ENCODE measurements at regions not wholly inside any gene's neighbourhood (a gene's known extent, or its start where the extent isn't known, plus 50 kb on each side); places are given as distances from the start of the nearest gene placed in this dataset.

DNA sequence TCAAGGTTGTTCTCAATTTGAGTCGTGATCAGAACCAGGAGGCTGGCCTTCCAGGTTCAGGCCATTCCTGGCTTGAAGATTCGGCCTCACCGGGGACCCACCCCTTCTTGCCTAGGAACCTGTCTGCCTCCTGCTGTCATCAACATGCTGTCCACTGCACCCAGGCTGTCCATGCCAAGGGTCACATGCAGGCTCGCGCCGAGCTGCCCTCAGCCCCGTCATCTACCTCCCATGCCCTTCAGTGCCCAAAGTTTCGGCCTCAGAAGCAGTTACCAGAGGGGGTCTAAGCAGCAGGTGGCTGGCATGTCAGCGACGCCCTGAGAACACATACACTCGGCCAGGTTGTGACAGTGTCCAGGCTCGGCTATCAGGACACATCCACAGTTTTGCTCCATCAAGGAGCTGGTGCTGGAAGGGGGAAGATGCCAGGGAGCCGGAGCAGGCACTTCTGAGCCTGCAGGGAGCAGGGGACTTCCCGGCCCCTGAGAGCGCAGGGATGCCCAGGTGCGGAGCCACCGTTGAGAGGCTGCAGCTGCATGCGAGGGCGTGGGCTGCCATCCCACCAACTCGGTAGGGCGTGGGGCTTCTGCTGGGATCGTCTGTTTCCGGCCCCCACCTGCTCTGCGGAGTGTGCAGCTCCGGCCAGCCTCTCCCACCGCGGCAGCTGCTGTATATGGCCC is 590.9 kb upstream of the SLITRK5 start:
- FAIRE-seq (no peak), DNase-seq (ENCODE audit: low read depth, low spot score) (no peak)
- dilution Hi-C loops (cut with MboI; ENCODE audit: extremely low pct_ligation_motif_present, low sequenced_read_pairs) = no loop called here
- Histone ChIP-seq H3K9me1 (ENCODE audit: control insufficient read depth, extremely low read depth, insufficient read depth, low read length) (no peaks in the 10 kb centered on the region), H3K79me2 (ENCODE audit: control insufficient read depth, insufficient read depth, low read length) (no peaks in the 10 kb centered on the region), H3K4me2 (ENCODE audit: control insufficient read depth, extremely low read depth, insufficient read depth, low read depth, low read length) (no peak overlapping the region), H3K27me3 (ENCODE audit: control insufficient read depth, extremely low read depth, insufficient read depth, low read length) (no peaks in the 10 kb centered on the region), H3K27ac (ENCODE audit: control insufficient read depth, insufficient read depth, low read length) (no peak overlapping the region), H4K20me1 (ENCODE audit: control insufficient read depth, extremely low read depth, insufficient read depth, low read length) (no peaks in the 10 kb centered on the region), H3K9me3 (ENCODE audit: control insufficient read depth, low read depth, low read length) (peaks cover 3% of the 10 kb centered on the region), H3K4me1 (ENCODE audit: control insufficient read depth, extremely low read depth, insufficient read depth, low read length) (no peaks in the 10 kb centered on the region), H3K36me3 (ENCODE audit: control insufficient read depth in 2 of 2, extremely low read depth in 1 of 2, insufficient read depth in 2 of 2, low read length in 2 of 2) (no peaks in the 10 kb centered on the region), H2AFZ (ENCODE audit: control insufficient read depth, low read length) (no peak overlapping the region), H3K9ac (ENCODE audit: control insufficient read depth, extremely low read depth, insufficient read depth, low read length) (no peak overlapping the region), H3K4me3 (ENCODE audit: control insufficient read depth in 2 of 3, extremely low read depth in 1 of 3, insufficient read depth in 2 of 3, low read depth in 1 of 3, low read length in 3 of 3) (no peak overlapping the region)
- TF ChIP-seq EZH2 (IDR thresholded peaks at IDR 0.05; ENCODE audit: low read length) = no peak
- TF ChIP-seq, protein P1, sequence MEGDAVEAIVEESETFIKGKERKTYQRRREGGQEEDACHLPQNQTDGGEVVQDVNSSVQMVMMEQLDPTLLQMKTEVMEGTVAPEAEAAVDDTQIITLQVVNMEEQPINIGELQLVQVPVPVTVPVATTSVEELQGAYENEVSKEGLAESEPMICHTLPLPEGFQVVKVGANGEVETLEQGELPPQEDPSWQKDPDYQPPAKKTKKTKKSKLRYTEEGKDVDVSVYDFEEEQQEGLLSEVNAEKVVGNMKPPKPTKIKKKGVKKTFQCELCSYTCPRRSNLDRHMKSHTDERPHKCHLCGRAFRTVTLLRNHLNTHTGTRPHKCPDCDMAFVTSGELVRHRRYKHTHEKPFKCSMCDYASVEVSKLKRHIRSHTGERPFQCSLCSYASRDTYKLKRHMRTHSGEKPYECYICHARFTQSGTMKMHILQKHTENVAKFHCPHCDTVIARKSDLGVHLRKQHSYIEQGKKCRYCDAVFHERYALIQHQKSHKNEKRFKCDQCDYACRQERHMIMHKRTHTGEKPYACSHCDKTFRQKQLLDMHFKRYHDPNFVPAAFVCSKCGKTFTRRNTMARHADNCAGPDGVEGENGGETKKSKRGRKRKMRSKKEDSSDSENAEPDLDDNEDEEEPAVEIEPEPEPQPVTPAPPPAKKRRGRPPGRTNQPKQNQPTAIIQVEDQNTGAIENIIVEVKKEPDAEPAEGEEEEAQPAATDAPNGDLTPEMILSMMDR (optimal IDR thresholded peaks at IDR 0.05 in 1 of 3, IDR thresholded peaks at IDR 0.05 in 1 of 3, conservative IDR thresholded peaks at IDR 0.05 in 1 of 3; ENCODE audit: extremely low read depth in 1 of 3, insufficient read depth in 2 of 3, low read length in 3 of 3) = no peak

DNA sequence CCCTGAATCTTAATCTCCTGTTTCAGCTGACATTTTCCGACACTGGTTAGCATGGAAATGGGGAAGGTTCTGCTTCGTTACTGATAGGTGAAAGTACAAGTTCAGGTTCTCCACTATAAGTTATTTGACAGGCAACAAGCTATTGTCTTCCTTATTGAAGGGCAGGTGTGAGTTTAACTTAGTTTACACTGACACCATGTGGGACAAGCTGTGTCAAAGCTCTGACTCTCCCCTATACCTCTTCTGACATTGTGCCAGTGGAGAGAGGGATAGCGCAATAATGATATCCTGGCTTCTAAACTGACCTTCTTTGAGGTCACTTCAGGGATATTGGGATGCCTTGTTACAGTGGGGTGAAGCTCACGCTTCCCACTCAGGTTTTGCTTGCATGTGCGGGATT is 587.0 kb upstream of the SLITRK5 start:
- Histone ChIP-seq H3K9me3 (ENCODE audit: control insufficient read depth, low read depth, low read length) (peaks cover 3% of the 10 kb centered on the region), H3K79me2 (ENCODE audit: control insufficient read depth, insufficient read depth, low read length) (no peaks in the 10 kb centered on the region), H3K4me1 (ENCODE audit: control insufficient read depth, extremely low read depth, insufficient read depth, low read length) (no peaks in the 10 kb centered on the region), H3K36me3 (ENCODE audit: control insufficient read depth in 2 of 2, extremely low read depth in 1 of 2, insufficient read depth in 2 of 2, low read length in 2 of 2) (no peaks in the 10 kb centered on the region), H3K27me3 (ENCODE audit: control insufficient read depth, extremely low read depth, insufficient read depth, low read length) (no peaks in the 10 kb centered on the region), H3K4me3 (ENCODE audit: control insufficient read depth in 2 of 3, extremely low read depth in 1 of 3, insufficient read depth in 2 of 3, low read depth in 1 of 3, low read length in 3 of 3) (no peak overlapping the region), H3K27ac (ENCODE audit: control insufficient read depth, insufficient read depth, low read length) (no peak overlapping the region), H4K20me1 (ENCODE audit: control insufficient read depth, extremely low read depth, insufficient read depth, low read length) (no peaks in the 10 kb centered on the region), H2AFZ (ENCODE audit: control insufficient read depth, low read length) (no peak overlapping the region), H3K4me2 (ENCODE audit: control insufficient read depth, extremely low read depth, insufficient read depth, low read depth, low read length) (no peak overlapping the region), H3K9me1 (ENCODE audit: control insufficient read depth, extremely low read depth, insufficient read depth, low read length) (no peaks in the 10 kb centered on the region), H3K9ac (ENCODE audit: control insufficient read depth, extremely low read depth, insufficient read depth, low read length) (no peak overlapping the region)
- TF ChIP-seq EZH2 (IDR thresholded peaks at IDR 0.05; ENCODE audit: low read length) = no peak
- TF ChIP-seq, protein P1 (optimal IDR thresholded peaks at IDR 0.05 in 1 of 3, IDR thresholded peaks at IDR 0.05 in 1 of 3, conservative IDR thresholded peaks at IDR 0.05 in 1 of 3; ENCODE audit: extremely low read depth in 1 of 3, insufficient read depth in 2 of 3, low read length in 3 of 3) = no peak
- FAIRE-seq (no peak), DNase-seq (ENCODE audit: low read depth, low spot score) (no peak)
- dilution Hi-C loops (cut with MboI; ENCODE audit: extremely low pct_ligation_motif_present, low sequenced_read_pairs) = no loop called here
